SK-N-SH (cell line): ENCODE measurements at regions not wholly inside any gene's neighbourhood (a gene's known extent, or its start where the extent isn't known, plus 50 kb on each side); places are given as distances from the start of the nearest gene placed in this dataset.

Source experiments
- CTCF ChIA-PET: fragments of 300-600, 350-600 bp; formaldehyde crosslinking; extraction: SDS; loops from one replicate; lab custom pipeline; 2021; lab: Yijun Ruan, JAX
- POLR2A ChIA-PET: fragments of 350-600 bp; sonication (Branson Sonifier 250); formaldehyde crosslinking; extraction: SDS; loops from one replicate; lab custom pipeline; 2020; ENCODE audit warnings: antibody characterized with exemption, inconsistent platforms; lab: Yijun Ruan, JAX
- DNase-seq: peaks from one replicate; pipeline ENCODE4 v3.0.0; 2012
- H2AFZ ChIP-seq: fragments of 200-600 bp; sonication (generic); 2 replicates; pipeline ENCODE4 v1.8.1; 2016; ENCODE audit warnings: antibody characterized with exemption, mild to moderate bottlenecking, low read depth
- H3F3A ChIP-seq: fragments of 200-600 bp; sonication (generic); replicated peaks from 2 replicates; pipeline ENCODE3; 2016; ENCODE audit warnings: antibody characterized with exemption, mild to moderate bottlenecking; ENCODE audit not compliant: insufficient read depth
- H3K27ac ChIP-seq, 2 experiments: fragments of 200-500 bp in 1 of 2; fragments of 200-600 bp in 1 of 2; sonication (Bioruptor generic) in 1 of 2; sonication (generic), shearing (Covaris generic) in 1 of 2; 2 replicates each; pipeline versions ENCODE4 v1.5.1 to v1.6.1; 2014 to 2016; ENCODE audit warnings: low read depth in 2 of 2, inconsistent platforms in 1 of 2, low read length in 1 of 2, mild to moderate bottlenecking in 1 of 2, mixed read lengths in 1 of 2
- H3K27me3 ChIP-seq: fragments of 200-600 bp; sonication (generic), shearing (Covaris generic); 2 replicates; pipeline ENCODE4 v1.6.1; 2016; ENCODE audit warnings: mixed run types; ENCODE audit not compliant: insufficient read depth
- H3K36me3 ChIP-seq, 2 experiments: fragments of 200-500 bp in 1 of 2; fragments of 200-600 bp in 1 of 2; sonication (Bioruptor generic) in 1 of 2; sonication (generic) in 1 of 2; replicated peaks in 1 of 2; 2 replicates each; pipeline versions ENCODE3 to v1.5.1; 2014 to 2016; ENCODE audit warnings: low read length in 1 of 2, mild to moderate bottlenecking in 1 of 2; ENCODE audit not compliant: insufficient read depth in 2 of 2, control insufficient read depth in 1 of 2
- H3K4me1 ChIP-seq, 2 experiments: fragments of 200-500 bp in 1 of 2; fragments of 200-600 bp in 1 of 2; sonication (Bioruptor generic) in 1 of 2; sonication (generic), shearing (Covaris generic) in 1 of 2; 2 replicates each; pipeline versions ENCODE4 v1.5.1 to v1.6.1; 2014 to 2016; ENCODE audit warnings: low read depth in 1 of 2, low read length in 1 of 2, mixed run types in 1 of 2; ENCODE audit not compliant: insufficient read depth in 2 of 2, control insufficient read depth in 1 of 2
- H3K4me2 ChIP-seq: fragments of 200-600 bp; sonication (generic), shearing (Covaris generic); 2 replicates; pipeline ENCODE4 v1.6.1; 2017; ENCODE audit warnings: mixed run types
- H3K4me3 ChIP-seq, 2 experiments: fragments of 200-500 bp in 1 of 2; fragments of 200-600 bp in 1 of 2; sonication (Bioruptor generic) in 1 of 2; sonication (generic), shearing (Covaris generic) in 1 of 2; 2 replicates each; pipeline versions ENCODE4 v1.5.1 to v1.8.1; 2014 to 2016; ENCODE audit warnings: low read depth in 2 of 2, inconsistent platforms in 1 of 2, low read length in 1 of 2, mild to moderate bottlenecking in 1 of 2, mixed read lengths in 1 of 2, moderate library complexity in 1 of 2
- H3K79me2 ChIP-seq: fragments of 200-600 bp; sonication (generic); 2 replicates; pipeline ENCODE4 v1.8.1; 2017; ENCODE audit warnings: mild to moderate bottlenecking; ENCODE audit not compliant: insufficient read depth
- H3K9ac ChIP-seq: fragments of 200-600 bp; sonication (generic); 2 replicates; pipeline ENCODE4 v1.6.1; 2017; ENCODE audit warnings: mixed run types
- H3K9me2 ChIP-seq: fragments of 200-600 bp; sonication (generic); 2 replicates; pipeline ENCODE4 v1.6.1; 2017; ENCODE audit warnings: mixed run types
- H3K9me3 ChIP-seq: fragments of 200-600 bp; sonication (generic); 2 replicates; pipeline ENCODE4 v1.6.1; 2017; ENCODE audit warnings: mixed run types, mild to moderate bottlenecking, moderate library complexity
- H4K20me1 ChIP-seq: fragments of 200-600 bp; sonication (generic); 2 replicates; pipeline ENCODE4 v1.6.1; 2017; ENCODE audit warnings: mild to moderate bottlenecking, mixed run types; ENCODE audit not compliant: insufficient read depth
- CTCF ChIP-seq: fragments of 200-600 bp; sonication (generic); IDR thresholded peaks from 2 replicates; pipeline ENCODE4 v1.6.1; 2017; ENCODE audit warnings: antibody characterized with exemption, mild to moderate bottlenecking, moderate library complexity
- ELF1 ChIP-seq: IDR thresholded peaks from 2 replicates; pipeline ENCODE4 v1.4.0; 2012
- EZH2phosphoT487 ChIP-seq: fragments of 200-600 bp; sonication (generic); IDR thresholded peaks from 2 replicates; pipeline ENCODE4 v1.6.1; 2017; ENCODE audit warnings: low read depth, mixed run types, mild to moderate bottlenecking, antibody characterized with exemption, moderate library complexity, borderline replicate concordance
- FOXJ3 ChIP-seq: sonication (generic); formaldehyde crosslinking; IDR thresholded peaks from 2 replicates; pipeline ENCODE4 v1.5.1; 2020; ENCODE audit warnings: mild to moderate bottlenecking, missing genetic modification reagents
- FOXM1 ChIP-seq: IDR thresholded peaks from 2 replicates; pipeline ENCODE4 v1.4.0; 2012; ENCODE audit warnings: low read depth, mild to moderate bottlenecking
- GABPA ChIP-seq: IDR thresholded peaks from 2 replicates; pipeline ENCODE4 v1.4.0; 2012; ENCODE audit warnings: low read depth, mild to moderate bottlenecking
- IRF3 ChIP-seq: fragments of 150-350 bp; IDR thresholded peaks from 2 replicates; pipeline ENCODE4 v1.6.1; 2016; ENCODE audit warnings: mild to moderate bottlenecking, low read depth, low read length
- JUND ChIP-seq: IDR thresholded peaks from 2 replicates; pipeline ENCODE4 v1.4.0; 2012
- MAX ChIP-seq: IDR thresholded peaks from 2 replicates; pipeline ENCODE4 v1.4.0; 2012; ENCODE audit warnings: low read depth
- MEF2A ChIP-seq: IDR thresholded peaks from 2 replicates; pipeline ENCODE4 v1.4.0; 2012; ENCODE audit warnings: low read depth, borderline replicate concordance
- NFIC ChIP-seq: IDR thresholded peaks from 2 replicates; pipeline ENCODE4 v1.4.0; 2012; ENCODE audit warnings: borderline replicate concordance
- PBX3 ChIP-seq: IDR thresholded peaks from 2 replicates; pipeline ENCODE4; 2012
- POLR2AphosphoS5 ChIP-seq: IDR thresholded peaks from 2 replicates; pipeline ENCODE4 v1.6.1; 2012; ENCODE audit warnings: low read depth, low read length
- RAD21 ChIP-seq: IDR thresholded peaks from 2 replicates; pipeline ENCODE4 v1.6.1; 2012; ENCODE audit warnings: mild to moderate bottlenecking, low read length
- REST ChIP-seq: IDR thresholded peaks from 2 replicates; pipeline ENCODE4 v1.6.1; 2012; ENCODE audit warnings: mild to moderate bottlenecking, low read depth, low read length, moderate library complexity
- RXRA ChIP-seq: IDR thresholded peaks from 2 replicates; pipeline ENCODE4 v1.4.0; 2012; ENCODE audit warnings: low read depth, mild to moderate bottlenecking, borderline replicate concordance
- TAF1 ChIP-seq: IDR thresholded peaks from 2 replicates; pipeline ENCODE4 v1.6.1; 2012; ENCODE audit warnings: low read depth, mild to moderate bottlenecking, low read length, moderate library complexity, borderline replicate concordance
- TEAD4 ChIP-seq: IDR thresholded peaks from 2 replicates; pipeline ENCODE4 v1.4.0; 2012; ENCODE audit warnings: mild to moderate bottlenecking, borderline replicate concordance; ENCODE audit not compliant: insufficient read depth
- USF1 ChIP-seq: IDR thresholded peaks from 2 replicates; pipeline ENCODE4 v1.4.0; 2012; ENCODE audit warnings: low read depth, borderline replicate concordance
- USF2 ChIP-seq: fragments of 150-350 bp; IDR thresholded peaks from 2 replicates; pipeline ENCODE4 v1.6.1; 2017; ENCODE audit warnings: antibody characterized with exemption, low read length, low read depth, borderline replicate concordance
- WGBS: methylation state at CpG from one replicate; pipeline ENCODE4 v1.1.6; 2017; ENCODE audit warnings: low lambda C conversion rate; 5-methylcytosine and 5-hydroxymethylcytosine counted together

- no peak for TF ChIP-seq TAF1
Observed at GRCh38 chr1:82728206-82728605, 927.5 kb downstream of the ADGRL2 start (continued).

- Histone ChIP-seq H4K20me1 (no peaks in the 10 kb centered on the region), H3K36me3 (no peaks in the 10 kb centered on the region), H3K27ac (no peak overlapping the region), H3K79me2 (no peaks in the 10 kb centered on the region), H3K27me3 (no peaks in the 10 kb centered on the region), H3K9ac (no peak overlapping the region), H2AFZ (no peak overlapping the region), H3F3A (no peaks in the 10 kb centered on the region), H3K4me3 (no peak overlapping the region), H3K4me2 (no peak overlapping the region), H3K4me1 (no peaks in the 10 kb centered on the region), H3K9me3 (no peaks in the 10 kb centered on the region), H3K9me2 (no peaks in the 10 kb centered on the region)
- POLR2A ChIA-PET = no interaction called here
- DNase-seq = no peak
- 27% methylated on average over 2 of the region's 2 CpGs for WGBS
- CTCF ChIA-PET = no interaction called here
- no peak for TF ChIP-seq GABPA
- no peak for TF ChIP-seq USF1
- no peak for TF ChIP-seq IRF3
- TF ChIP-seq FOXJ3 = no peak
- TF ChIP-seq RAD21 = no peak
- no peak for TF ChIP-seq PBX3
- TF ChIP-seq MAX = no peak
- no peak for TF ChIP-seq JUND
- TF ChIP-seq REST = no peak
- TF ChIP-seq NFIC = no peak
- TF ChIP-seq CTCF = no peak
- no peak for TF ChIP-seq ELF1
- no peak for TF ChIP-seq FOXM1
- no peak for TF ChIP-seq MEF2A
- no peak for TF ChIP-seq TEAD4
- no peak for TF ChIP-seq USF2
- TF ChIP-seq POLR2AphosphoS5 = no peak
- no peak for TF ChIP-seq EZH2phosphoT487
- no peak for TF ChIP-seq RXRA
Observed at GRCh38 chr1:82724246-82724645, 923.5 kb downstream of the ADGRL2 start.
